NOMO-1 (cell line): ENCODE measurements at regions not wholly inside any gene's neighbourhood (a gene's known extent, or its start where the extent isn't known, plus 50 kb on each side); places are given as distances from the start of the nearest gene placed in this dataset.
"Not testable (repeated sequence)": the region's sequence is repeated elsewhere in the genome, so short reads cannot be mapped to it uniquely, and the experiment has no call there.

Experiments
- DNase-seq, 2 experiments: peaks; one replicate each; lab custom pipeline; 2025; ENCODE audit not compliant: unreplicated experiment in 2 of 2; lab: John Stamatoyannopoulos, UW

- DNase-seq, result no peak
These were observed 242.2 kb upstream of the DDI1 start for GRCh38 chr11:103794262-103794661.

DNA sequence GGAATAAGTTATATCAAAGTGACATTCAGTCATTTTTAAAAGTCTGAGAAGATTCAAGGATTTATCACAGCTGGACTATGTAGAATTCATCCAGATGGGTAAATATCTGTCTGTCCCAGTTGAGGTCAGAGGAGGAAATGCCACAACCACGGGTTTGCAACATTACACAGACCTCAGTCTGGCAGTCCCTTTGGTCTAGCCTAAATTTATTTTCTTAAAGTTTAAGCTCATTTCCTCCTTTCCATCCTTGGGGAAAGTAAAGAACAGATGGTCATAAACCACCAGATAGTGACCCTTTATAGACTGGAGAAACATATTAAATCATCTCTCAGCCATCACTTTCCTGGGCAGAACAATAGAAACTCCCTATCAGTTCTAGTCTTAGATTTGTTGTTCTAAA lies 238.4 kb upstream of the DDI1 start:
- peak; percentile 6 to 81 for DNase-seq

DNA sequence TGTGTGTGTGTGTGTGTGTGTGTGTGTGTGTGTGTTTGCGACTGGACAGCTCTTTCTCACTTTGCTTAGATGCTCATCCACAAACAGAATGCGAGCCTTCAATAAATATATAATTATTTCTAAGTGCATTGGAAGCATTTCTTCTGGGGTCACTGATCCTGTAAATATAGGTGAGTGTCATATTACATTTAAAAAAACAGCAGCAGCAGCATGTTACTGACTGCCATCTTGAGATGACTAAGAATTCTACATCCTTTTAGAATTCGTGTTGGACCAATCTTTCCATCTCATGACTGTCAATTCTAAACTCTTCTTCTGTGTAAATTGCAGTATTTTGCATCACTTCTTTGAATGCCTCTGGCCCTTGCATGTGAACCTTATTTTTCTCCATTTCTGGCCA lies 238.0 kb upstream of the DDI1 start:
- no peak for DNase-seq

- DNase-seq, result no peak
These were observed 235.9 kb upstream of the DDI1 start for GRCh38 chr11:103800406-103801114.

- DNase-seq, result no peak
These were observed 233.4 kb upstream of the DDI1 start for GRCh38 chr11:103803062-103803461.

GRCh38 chr11:103805688-103806009 lies 230.8 kb upstream of the DDI1 start:
- no peak for DNase-seq

- DNase-seq, result no peak
These were observed 230.1 kb upstream of the DDI1 start for GRCh38 chr11:103806130-103806895.

DNA sequence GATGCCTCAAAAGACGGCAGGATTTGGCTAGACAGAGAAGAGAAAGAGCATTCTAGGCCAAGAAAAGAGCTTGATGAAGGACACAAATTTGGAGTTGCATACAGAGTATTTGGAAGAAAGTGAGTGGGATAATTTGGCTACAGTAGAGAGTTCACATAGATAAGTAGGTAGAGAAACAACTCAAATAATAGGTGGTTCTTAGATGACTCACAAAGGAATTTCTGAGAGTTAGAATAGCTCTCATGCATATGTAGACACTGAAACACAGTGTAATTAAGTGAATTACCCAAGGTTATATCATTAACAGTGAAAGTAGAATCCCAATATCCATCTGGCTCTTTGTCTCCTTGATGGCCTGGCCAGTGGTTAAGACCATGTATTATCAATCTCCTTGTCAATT lies 228.6 kb upstream of the DDI1 start:
- DNase-seq, result no peak

DNA sequence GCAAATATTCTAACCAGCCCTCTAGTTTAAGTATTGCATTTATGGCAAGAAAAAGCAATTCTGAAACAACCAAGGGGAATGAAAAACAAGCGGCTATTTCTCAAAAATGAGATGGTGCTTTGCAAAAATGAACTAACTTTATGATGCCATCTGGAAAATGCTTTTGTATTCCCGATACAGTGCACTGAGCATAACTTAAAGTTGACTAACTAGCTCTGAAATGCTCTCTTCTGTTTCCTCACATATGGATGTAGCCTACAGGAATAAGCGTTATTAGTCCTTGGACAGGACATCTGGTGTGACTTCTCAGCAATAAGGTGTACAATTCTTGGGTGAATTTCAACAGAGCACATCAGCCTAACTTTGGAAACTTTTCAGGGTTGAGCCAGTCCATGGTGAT lies 228.2 kb upstream of the DDI1 start:
- DNase-seq, result no peak

GRCh38 chr11:103811870-103812455 lies 224.5 kb upstream of the DDI1 start:
- DNase-seq, result no peak

DNA sequence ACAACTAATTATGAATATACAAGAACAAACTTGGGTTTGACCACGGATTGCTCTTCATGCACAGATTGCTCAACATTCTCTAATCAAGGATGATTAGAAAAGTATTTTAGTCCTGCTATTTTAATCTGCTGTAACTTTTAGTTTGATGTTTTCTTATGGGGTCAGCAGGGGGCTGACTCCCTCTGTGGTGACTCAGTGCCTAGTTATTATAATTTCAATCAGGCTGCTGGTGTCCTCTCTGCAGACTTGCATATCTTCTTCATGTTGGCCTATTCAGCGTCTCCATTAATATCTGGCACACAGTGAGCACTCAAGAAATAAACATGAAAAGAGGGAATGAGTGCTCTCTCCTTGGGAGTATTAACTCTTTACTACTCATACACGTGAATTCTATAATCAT lies 223.8 kb upstream of the DDI1 start:
- no peak for DNase-seq

GRCh38 chr11:103820345-103820744 lies 216.1 kb upstream of the DDI1 start:
- not testable (repeated sequence) for DNase-seq

DNA sequence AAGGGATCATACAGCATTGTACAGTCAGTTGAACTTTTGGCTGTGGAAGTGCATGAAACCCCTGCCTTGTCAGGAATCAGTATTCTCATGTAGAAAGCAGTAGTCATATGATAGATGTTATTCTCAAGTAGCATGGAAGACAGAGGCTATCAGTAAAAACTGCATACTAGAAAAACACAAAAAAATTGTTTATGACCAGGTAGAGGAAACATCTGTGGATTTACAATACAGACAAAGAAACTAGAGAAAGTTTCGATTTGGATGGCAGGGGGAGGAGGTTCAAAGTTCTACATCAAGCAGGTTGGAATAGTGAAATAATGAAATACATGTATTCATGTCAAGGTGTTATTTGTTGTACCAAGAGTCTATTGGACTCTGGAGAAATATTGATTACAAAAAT lies 212.3 kb upstream of the DDI1 start:
- no peak for DNase-seq

DNA sequence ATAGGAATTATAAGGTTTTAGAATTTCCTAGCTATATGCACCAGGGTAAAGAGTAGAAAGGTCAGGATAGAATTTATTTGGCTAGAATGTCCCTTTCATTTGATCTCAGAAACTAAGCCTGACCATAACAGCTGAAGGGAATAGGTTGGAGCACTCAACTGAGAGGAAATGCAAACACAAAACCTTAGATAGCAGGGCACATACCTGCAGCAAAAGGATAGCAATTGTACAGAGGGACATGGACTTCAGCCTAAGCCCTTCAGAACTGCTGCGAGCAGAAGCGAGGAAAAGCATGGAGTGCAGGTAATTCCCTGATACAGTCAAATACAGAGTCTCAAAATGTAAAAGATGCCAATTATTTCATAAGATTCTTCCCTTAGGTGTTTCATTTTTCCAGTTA lies 211.0 kb upstream of the DDI1 start:
- no peak for DNase-seq

- DNase-seq, result no peak
These were observed 209.6 kb upstream of the DDI1 start for GRCh38 chr11:103826856-103827255.

DNA sequence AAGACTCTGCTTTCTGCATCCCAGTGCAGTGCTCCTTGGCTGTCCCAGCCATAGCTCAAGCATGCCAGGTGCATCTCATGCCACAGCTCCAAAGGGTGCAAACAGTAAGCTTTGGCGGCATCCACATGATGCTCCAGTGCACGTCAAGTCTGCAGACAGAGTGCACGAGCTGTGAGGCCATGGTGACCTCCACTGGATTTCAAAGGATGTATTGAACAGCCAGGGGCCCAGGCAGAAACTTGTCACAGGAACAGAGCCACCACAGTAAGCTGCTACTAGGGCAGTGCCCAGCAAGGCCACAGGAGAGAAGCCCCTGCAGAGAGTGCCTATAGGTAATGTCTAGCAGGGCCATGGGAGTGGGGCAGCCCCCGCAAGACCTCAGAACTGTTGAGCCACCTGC lies 206.8 kb upstream of the DDI1 start:
- DNase-seq, result no peak

GRCh38 chr11:103830205-103830604 lies 206.2 kb upstream of the DDI1 start:
- DNase-seq, result no peak

- DNase-seq, result no peak
These were observed 203.7 kb upstream of the DDI1 start for GRCh38 chr11:103832762-103833161.

DNA sequence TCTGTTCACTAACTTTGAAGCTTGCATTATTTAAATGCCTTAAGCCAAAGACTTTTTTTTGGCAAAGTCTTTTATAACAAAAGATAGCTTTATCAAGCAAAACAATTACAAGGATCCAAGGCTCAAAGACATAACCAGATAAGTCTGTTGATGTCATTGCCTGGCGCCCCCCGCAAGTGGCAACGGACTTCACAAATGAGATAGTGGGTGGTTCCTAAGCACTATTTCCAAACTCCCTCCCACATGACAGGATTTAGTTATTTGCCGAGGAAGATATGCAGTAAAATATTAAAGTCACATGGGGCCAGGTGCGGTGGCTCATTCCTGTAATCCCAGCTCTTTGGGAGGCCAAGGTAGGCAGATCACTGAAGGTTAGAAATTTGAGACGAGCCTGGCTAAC lies 194.2 kb upstream of the DDI1 start:
- no peak for DNase-seq

- peak; percentile 18 to 40 for DNase-seq
These were observed 193.6 kb upstream of the DDI1 start for GRCh38 chr11:103842795-103843194.

DNA sequence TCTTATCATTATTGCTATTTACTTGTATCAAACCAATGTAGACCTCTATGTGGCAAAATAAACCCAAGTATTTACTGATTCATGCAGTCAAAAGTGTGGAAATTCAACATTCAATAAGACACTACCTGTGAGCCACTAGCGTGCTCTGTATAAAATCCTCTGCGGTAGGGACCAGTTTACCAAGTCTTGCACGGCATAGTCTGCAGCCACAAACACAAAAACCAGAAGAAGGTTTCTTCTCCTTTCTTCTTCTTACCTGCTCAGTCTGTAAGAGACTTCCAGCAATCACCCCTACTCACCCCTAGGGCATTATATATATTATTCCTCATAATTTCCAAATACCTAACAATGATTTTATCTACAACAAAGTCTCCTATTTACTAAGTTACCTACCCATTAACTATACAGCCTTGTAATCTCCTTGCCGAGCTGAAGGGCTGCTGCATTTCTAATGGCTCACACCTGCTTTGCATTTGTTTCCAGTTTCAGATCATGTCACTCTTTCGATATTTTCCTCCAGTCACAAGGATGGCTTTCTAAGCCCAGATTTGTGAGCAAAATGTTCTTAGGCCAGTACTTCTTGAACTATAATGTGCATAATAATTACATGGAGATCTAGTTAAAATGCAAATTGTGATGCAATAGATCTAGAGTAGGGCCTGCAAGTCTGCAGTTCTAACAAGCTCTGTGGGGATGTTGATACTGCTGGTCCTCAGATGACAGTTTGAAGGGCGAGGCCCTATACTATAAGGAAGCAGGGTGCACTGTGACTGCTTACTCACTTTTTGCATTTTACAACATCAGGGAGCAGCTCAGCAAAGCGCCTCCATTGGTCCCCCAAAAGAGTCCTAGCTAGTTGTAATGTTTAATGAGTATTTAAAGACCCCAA lies 191.9 kb upstream of the DDI1 start:
- DNase-seq, result peak in 1 of 2 experiments; percentile 4
